ENCODE measurements at regions not wholly inside any gene's neighbourhood (a gene's known extent, or its start where the extent isn't known, plus 50 kb on each side); places are given as distances from the start of the nearest gene placed in this dataset.

GRCh38 chr3:83076041-83076440 lies 1314.6 kb upstream of the GBE1 start:
- DNase-seq: no peak

GRCh38 chr3:83074485-83074884 lies 1313.0 kb upstream of the GBE1 start:
- no peak for DNase-seq

DNA sequence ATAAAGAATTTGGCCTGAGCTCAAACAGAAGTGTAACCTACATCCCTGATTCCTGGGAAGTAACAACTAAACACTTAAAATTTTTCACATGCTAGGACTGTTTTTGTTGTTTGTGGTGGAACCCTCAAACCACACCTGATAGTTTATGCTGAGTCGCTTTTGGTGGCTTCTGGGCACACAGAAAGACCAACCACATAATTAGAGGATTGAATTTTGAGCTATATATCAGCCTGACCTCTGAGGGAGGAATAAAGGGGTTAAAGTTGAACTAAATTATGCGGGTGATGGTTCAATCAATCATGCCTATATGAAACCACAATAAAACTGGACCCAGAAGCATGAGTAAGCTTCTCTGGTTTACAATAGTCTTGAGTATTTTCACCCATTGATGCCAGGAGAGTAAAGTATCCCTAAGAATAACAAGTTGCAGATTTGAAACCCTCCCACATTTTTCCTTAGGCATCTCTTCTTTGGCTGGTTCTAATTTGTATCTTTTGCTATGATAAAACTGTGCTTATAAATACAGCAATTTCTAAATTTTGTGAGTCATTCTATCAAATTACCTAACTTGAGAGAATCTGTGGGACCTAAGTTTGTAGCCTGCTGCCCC lies 1304.5 kb upstream of the GBE1 start:
- no peak for DNase-seq

GRCh38 chr3:83063446-83063845 lies 1302.0 kb upstream of the GBE1 start:
- DNase-seq: no peak

- no peak for DNase-seq
These were observed 1287.1 kb upstream of the GBE1 start for GRCh38 chr3:83048556-83048955.

GRCh38 chr3:83039422-83039821 lies 1278.0 kb upstream of the GBE1 start:
- no peak for DNase-seq

- no peak for DNase-seq
These were observed 1274.2 kb upstream of the GBE1 start for GRCh38 chr3:83035704-83036010.

- DNase-seq: no peak
These were observed 1273.6 kb upstream of the GBE1 start for GRCh38 chr3:83034806-83035703.

DNA sequence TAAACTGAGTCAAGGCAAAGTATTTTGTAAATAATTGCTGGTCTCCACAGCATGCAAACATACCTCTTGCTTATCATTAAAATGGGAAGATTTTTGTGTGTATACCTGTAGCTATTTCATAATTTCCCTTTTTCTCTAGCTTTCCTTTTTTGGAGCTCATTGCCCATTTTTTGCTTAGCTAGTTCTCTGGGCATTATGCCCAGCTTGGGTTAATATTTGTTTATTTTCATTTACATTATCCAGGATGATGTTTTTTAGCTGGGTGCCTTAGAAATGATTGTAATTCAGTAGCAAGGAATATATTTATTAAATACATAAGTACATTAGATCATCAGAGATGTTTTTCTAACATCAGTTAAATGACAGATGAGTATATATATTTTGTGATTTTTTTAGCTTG lies 1271.7 kb upstream of the GBE1 start:
- DNase-seq: no peak

GRCh38 chr3:83023086-83023485 lies 1261.6 kb upstream of the GBE1 start:
- no peak for DNase-seq

DNA sequence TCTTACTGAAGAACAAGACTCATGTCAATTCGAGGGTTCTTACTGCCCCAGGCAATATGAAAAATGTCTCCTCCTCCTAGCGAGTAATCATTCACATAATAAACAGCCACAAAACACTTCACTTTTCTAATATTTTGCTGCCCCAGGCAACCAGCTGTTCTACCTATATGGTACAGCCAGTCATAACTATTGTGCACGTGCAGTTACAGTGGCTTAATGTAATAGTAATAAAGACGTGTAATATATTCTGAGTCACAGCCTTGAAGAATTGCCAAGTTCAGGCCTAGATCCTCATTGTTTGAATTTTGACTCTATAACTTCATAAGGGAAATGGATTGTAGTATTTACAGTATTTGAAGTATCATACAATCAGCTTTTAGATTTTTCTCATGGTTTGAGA lies 1250.0 kb upstream of the GBE1 start:
- no peak for DNase-seq

DNA sequence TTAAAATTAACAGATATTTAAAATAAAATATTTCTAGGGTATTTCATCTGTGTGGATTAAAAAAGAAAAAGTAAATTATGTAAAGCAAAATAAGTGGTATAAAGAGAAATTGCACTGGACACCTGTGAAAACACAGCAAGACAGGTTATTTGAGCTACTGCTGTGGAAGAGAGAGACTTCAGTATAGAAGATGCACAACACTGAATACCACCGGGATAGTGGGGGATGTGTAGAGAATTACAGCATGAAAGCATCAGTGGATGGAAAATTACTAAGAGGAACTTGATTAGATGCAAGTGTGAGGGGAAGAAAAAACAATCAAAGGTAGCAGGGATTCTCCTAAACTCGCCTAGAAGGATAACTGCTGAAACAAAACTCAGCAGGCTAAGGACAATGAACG lies 1242.5 kb upstream of the GBE1 start:
- no peak for DNase-seq

- no peak for DNase-seq
These were observed 1241.5 kb upstream of the GBE1 start for GRCh38 chr3:83002869-83003445.

GRCh38 chr3:82999777-83000176 lies 1238.3 kb upstream of the GBE1 start:
- DNase-seq: no peak

- no peak for DNase-seq
These were observed 1216.9 kb upstream of the GBE1 start for GRCh38 chr3:82978368-82978767.

GRCh38 chr3:82977871-82978270 lies 1216.4 kb upstream of the GBE1 start:
- no peak for DNase-seq

DNA sequence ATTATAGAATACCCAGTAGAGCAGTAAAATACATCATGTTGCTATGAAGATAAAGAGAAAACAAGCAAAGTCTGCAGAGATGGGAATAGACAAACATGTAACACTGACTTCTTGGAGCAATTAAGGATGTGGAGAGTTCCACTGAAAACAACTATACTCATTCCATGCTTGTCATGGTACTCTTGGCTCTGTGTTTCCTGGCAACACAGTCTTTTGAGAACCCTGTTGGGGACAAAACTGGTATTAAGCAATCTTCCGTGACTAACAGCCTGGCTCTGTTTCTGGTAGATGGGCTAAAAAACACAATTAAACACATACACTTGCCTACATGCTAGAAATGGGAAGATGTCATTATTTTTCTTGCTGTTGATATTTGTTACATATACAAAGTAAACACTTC lies 1212.3 kb upstream of the GBE1 start:
- no peak for DNase-seq

- no peak for DNase-seq
These were observed 1198.9 kb upstream of the GBE1 start for GRCh38 chr3:82960379-82960778.

GRCh38 chr3:82957696-82958095 lies 1196.3 kb upstream of the GBE1 start:
- no peak for DNase-seq

DNA sequence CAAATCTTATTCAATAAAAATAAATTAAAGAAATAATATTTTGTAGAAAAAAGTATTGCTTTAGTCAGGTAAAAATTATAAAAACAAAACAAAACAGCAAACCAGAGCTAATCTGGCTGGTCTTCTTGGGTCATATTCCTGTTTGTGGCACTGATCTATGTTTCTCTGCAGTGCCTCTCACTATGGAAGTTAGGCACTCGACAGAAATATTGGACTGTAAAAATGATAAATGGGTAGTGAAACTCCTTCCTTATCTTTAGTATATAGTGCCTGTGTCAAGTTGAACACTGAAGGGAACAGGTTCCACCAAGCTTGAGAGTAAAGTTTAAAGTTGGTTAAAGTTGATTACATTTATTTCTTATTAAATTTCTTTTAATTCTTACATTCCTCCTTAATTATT lies 1195.6 kb upstream of the GBE1 start:
- no peak for DNase-seq

- DNase-seq: no peak
These were observed 1193.0 kb upstream of the GBE1 start for GRCh38 chr3:82954486-82954885.

DNA sequence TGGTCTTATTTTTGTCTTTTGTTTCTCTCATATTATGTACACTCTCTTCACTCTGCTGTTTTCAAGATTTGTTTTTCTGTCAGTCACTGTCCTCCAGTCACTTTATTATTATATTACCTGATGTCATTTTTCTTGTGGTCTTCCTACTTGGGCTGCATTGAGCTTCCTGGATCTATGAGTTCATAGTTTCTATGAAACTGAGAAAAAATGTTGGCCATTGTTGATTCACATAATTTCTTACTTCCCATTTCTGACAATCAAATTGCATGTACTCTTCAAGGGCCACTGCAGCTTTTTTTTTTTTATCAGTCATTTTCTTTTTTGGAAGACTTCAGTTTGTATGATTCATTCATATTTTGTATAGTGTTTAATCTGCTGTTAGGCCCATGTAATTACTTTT lies 1180.6 kb upstream of the GBE1 start:
- DNase-seq: no peak

GRCh38 chr3:82940124-82940523 lies 1178.7 kb upstream of the GBE1 start:
- no peak for DNase-seq

DNA sequence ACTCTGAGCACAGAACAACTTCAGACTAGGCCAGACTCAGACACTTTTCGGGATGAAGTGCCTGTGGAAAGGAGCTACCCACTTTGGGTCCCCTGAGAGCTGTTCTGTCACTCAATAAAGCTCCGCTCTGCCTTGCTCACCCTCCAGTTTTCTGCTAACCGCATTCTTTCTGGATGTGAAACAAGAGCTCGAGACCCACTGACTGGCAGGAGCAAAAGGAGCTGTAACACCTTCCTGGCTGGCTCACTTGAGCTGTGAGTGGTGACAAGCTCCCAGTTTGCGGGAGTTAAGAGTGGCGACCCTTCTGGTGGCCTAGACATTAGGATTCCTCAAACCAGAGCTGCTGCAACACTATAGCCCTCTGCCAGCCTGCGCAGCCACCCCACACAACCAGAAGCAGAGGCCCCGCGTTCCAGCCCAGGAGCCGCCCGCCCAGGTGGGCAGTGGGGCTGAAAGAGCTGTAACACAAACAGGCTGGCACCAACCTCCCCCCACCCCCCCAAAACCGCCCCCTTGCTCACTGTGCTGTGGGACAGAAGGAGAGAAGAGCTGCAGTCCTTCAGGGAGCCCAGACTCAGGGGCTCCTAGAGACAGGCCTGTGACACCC lies 1178.1 kb upstream of the GBE1 start:
- no peak for DNase-seq
